ENCODE measurements at regions not wholly inside any gene's neighbourhood (a gene's known extent, or its start where the extent isn't known, plus 50 kb on each side); places are given as distances from the start of the nearest gene placed in this dataset.

- no peak for DNase-seq (ENCODE audit: low read depth)
- Histone ChIP-seq H3K36me3 (ENCODE audit: control insufficient read depth, insufficient read depth, low read length) (no peaks in the 10 kb centered on the region), H3K4me3 (ENCODE audit: low read depth, low read length) (no peak overlapping the region), H3K27me3 (ENCODE audit: control insufficient read depth, insufficient read depth, low read length) (no peaks in the 10 kb centered on the region)
- no peak for TF ChIP-seq CTCF (IDR thresholded peaks at IDR 0.05; ENCODE audit: insufficient read depth, low read length, poor library complexity, severe bottlenecking)
Observed at GRCh38 chr3:77795013-77795412, 755.1 kb downstream of the ROBO2 start.

GRCh38 chr3:77799278-77799677, 759.4 kb downstream of the ROBO2 start:
- Histone ChIP-seq H3K36me3 (ENCODE audit: control insufficient read depth, insufficient read depth, low read length) (no peaks in the 10 kb centered on the region), H3K4me3 (ENCODE audit: low read depth, low read length) (no peak overlapping the region), H3K27me3 (ENCODE audit: control insufficient read depth, insufficient read depth, low read length) (no peaks in the 10 kb centered on the region)
- TF ChIP-seq CTCF (IDR thresholded peaks at IDR 0.05; ENCODE audit: insufficient read depth, low read length, poor library complexity, severe bottlenecking): no peak
- no peak for DNase-seq (ENCODE audit: low read depth)

GRCh38 chr3:77800893-77801292, 761.0 kb downstream of the ROBO2 start:
- H3K4me3 ChIP-seq (ENCODE audit: low read depth, low read length): no peak overlapping the region
- TF ChIP-seq CTCF (IDR thresholded peaks at IDR 0.05; ENCODE audit: insufficient read depth, low read length, poor library complexity, severe bottlenecking): no peak
- DNase-seq (ENCODE audit: low read depth): no peak
- no peaks in the 10 kb centered on the region for H3K36me3 ChIP-seq (ENCODE audit: control insufficient read depth, insufficient read depth, low read length)
- no peaks in the 10 kb centered on the region for H3K27me3 ChIP-seq (ENCODE audit: control insufficient read depth, insufficient read depth, low read length)

GRCh38 chr3:77807312-77807711, 767.4 kb downstream of the ROBO2 start:
- TF ChIP-seq CTCF (IDR thresholded peaks at IDR 0.05; ENCODE audit: insufficient read depth, low read length, poor library complexity, severe bottlenecking): no peak
- Histone ChIP-seq H3K36me3 (ENCODE audit: control insufficient read depth, insufficient read depth, low read length) (no peaks in the 10 kb centered on the region), H3K4me3 (ENCODE audit: low read depth, low read length) (no peak overlapping the region), H3K27me3 (ENCODE audit: control insufficient read depth, insufficient read depth, low read length) (no peaks in the 10 kb centered on the region)
- no peak for DNase-seq (ENCODE audit: low read depth)

- H3K4me3 ChIP-seq (ENCODE audit: low read depth, low read length): no peak overlapping the region
- TF ChIP-seq CTCF (IDR thresholded peaks at IDR 0.05; ENCODE audit: insufficient read depth, low read length, poor library complexity, severe bottlenecking): no peak
- H3K27me3 ChIP-seq (ENCODE audit: control insufficient read depth, insufficient read depth, low read length): no peaks in the 10 kb centered on the region
- H3K36me3 ChIP-seq (ENCODE audit: control insufficient read depth, insufficient read depth, low read length): no peaks in the 10 kb centered on the region
- no peak for DNase-seq (ENCODE audit: low read depth)
Observed at GRCh38 chr3:77814845-77815244, 774.9 kb downstream of the ROBO2 start.

GRCh38 chr3:77815467-77815866, 775.6 kb downstream of the ROBO2 start:
- TF ChIP-seq CTCF (IDR thresholded peaks at IDR 0.05; ENCODE audit: insufficient read depth, low read length, poor library complexity, severe bottlenecking): peak; percentile 27
- Histone ChIP-seq H3K36me3 (ENCODE audit: control insufficient read depth, insufficient read depth, low read length) (no peaks in the 10 kb centered on the region), H3K27me3 (ENCODE audit: control insufficient read depth, insufficient read depth, low read length) (no peaks in the 10 kb centered on the region), H3K4me3 (ENCODE audit: low read depth, low read length) (no peak overlapping the region)
- DNase-seq (ENCODE audit: low read depth): no peak

All from kidney epithelial cell (primary cell).